ENCODE measurements at regions not wholly inside any gene's neighbourhood (a gene's known extent, or its start where the extent isn't known, plus 50 kb on each side); places are given as distances from the start of the nearest gene placed in this dataset.

DNA sequence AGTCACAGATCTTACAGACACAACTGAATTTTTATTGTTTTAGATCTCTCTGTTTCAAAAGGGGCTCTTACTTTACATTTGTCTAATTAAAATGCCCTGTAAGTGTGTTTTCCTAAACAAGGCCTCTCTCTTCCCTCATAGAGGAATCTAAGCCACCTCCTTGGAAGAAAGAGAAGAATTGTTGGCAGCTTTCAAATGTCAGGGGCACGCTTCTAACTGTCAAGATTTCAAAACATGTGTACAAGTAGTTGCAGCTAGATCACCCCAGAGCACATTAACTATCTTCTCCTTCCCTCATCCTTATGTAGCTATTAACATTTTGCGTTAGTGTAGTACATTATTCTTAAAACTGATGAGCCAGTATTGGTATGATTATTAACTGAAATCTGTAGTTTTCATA is 266.5 kb upstream of the BOD1L1 start:
- BruUV-seq (replicated peaks), result no TSS peak
- ChIA-PET POLR2A (ENCODE audit: unreplicated experiment) (no interaction called here), CTCF (no interaction called here)
- intact Hi-C loops (cut with micrococcal nuclease; ENCODE audit: unreplicated experiment), result loop anchor here (2.0 to 5.0 kb wide), 2 partner anchors 13 to 237 kb away; no protein-coding TSS in a partner anchor
- H3F3A ChIP-seq (ENCODE audit: insufficient read depth, low read depth), result peaks cover 33% of the 10 kb centered on the region
- H3K27me3 ChIP-seq (ENCODE audit: insufficient read depth, low read depth), result no peaks in the 10 kb centered on the region
- 0 out of 2 replicates have a peak overlapping the region, but pooled peaks have one; percentile 82 for H3K4me2 ChIP-seq
- H3K9me3 ChIP-seq (ENCODE audit: insufficient read depth, low read depth), result peaks cover 17% of the 10 kb centered on the region; the same call in 1 of the 2 replicates
- TF ChIP-seq, protein P1, sequence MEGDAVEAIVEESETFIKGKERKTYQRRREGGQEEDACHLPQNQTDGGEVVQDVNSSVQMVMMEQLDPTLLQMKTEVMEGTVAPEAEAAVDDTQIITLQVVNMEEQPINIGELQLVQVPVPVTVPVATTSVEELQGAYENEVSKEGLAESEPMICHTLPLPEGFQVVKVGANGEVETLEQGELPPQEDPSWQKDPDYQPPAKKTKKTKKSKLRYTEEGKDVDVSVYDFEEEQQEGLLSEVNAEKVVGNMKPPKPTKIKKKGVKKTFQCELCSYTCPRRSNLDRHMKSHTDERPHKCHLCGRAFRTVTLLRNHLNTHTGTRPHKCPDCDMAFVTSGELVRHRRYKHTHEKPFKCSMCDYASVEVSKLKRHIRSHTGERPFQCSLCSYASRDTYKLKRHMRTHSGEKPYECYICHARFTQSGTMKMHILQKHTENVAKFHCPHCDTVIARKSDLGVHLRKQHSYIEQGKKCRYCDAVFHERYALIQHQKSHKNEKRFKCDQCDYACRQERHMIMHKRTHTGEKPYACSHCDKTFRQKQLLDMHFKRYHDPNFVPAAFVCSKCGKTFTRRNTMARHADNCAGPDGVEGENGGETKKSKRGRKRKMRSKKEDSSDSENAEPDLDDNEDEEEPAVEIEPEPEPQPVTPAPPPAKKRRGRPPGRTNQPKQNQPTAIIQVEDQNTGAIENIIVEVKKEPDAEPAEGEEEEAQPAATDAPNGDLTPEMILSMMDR (conservative IDR thresholded peaks at IDR 0.05), result no peak
- no peak overlapping the region for H3K4me3 ChIP-seq
- H3K36me3 ChIP-seq (ENCODE audit: low read depth), result no peaks in the 10 kb centered on the region; the same call in 1 of the 2 replicates
- H2AFZ ChIP-seq, result peak overlapping the region; percentile 30; the same call in 1 of the 2 replicates
- no peak for DNase-seq
- H3K4me1 ChIP-seq (replicated peaks; ENCODE audit: insufficient read depth), result peaks cover 41% of the 10 kb centered on the region
- H3K79me2 ChIP-seq (ENCODE audit: low read depth), result no peaks in the 10 kb centered on the region
- H3K9me2 ChIP-seq (ENCODE audit: insufficient read depth), result no peaks in the 10 kb centered on the region
- H3K27ac ChIP-seq, result peak overlapping the region; percentile 100
- H4K20me1 ChIP-seq (ENCODE audit: insufficient read depth), result no peaks in the 10 kb centered on the region

DNA sequence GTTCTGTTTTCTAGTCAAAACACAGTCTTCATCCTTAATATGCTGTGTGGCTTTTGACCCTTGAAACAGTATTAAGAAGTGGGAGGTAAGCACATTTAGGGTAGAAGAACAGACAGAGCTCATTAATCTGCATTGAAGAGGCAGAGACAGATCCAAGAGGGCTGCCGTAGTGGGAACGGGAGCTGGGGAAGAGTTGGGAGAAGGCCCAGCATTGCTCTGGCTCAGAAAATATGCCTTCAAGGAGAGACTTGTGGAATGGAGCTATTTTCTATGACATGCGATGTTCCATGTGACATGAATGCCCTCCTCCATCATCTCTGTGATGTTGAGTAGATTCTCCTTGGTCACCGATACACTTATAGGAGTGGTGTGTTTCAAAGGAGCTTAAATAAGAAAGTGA is 273.3 kb upstream of the BOD1L1 start:
- POLR2A ChIA-PET (ENCODE audit: unreplicated experiment), result no interaction called here
- intact Hi-C loops (cut with micrococcal nuclease; ENCODE audit: unreplicated experiment), result loop anchor here (10.0 kb wide), 1 partner anchor 354 kb away; no protein-coding TSS in a partner anchor
- H3K79me2 ChIP-seq (ENCODE audit: low read depth), result no peaks in the 10 kb centered on the region

GRCh38 chr4:13902146-13902545 is 274.6 kb upstream of the BOD1L1 start:
- no peak overlapping the region for H2AFZ ChIP-seq
- no peaks in the 10 kb centered on the region for H3K36me3 ChIP-seq (ENCODE audit: low read depth)
- ChIA-PET POLR2A (ENCODE audit: unreplicated experiment) (no interaction called here), CTCF (no interaction called here)
- no TSS peak for BruUV-seq (replicated peaks)
- no peaks in the 10 kb centered on the region for H3K27me3 ChIP-seq (ENCODE audit: insufficient read depth, low read depth)
- no peak overlapping the region for H3K27ac ChIP-seq
- H3K4me1 ChIP-seq (replicated peaks; ENCODE audit: insufficient read depth), result peaks cover 12% of the 10 kb centered on the region
- TF ChIP-seq, protein P1 (conservative IDR thresholded peaks at IDR 0.05), result no peak
- TF ChIP-seq EZH2 (IDR thresholded peaks at IDR 0.05; ENCODE audit: low read depth), result no peak
- H3K4me3 ChIP-seq, result no peak overlapping the region
- peaks cover 3% of the 10 kb centered on the region; the same call in 1 of the 2 replicates for H3K9me3 ChIP-seq (ENCODE audit: insufficient read depth, low read depth)
- H3F3A ChIP-seq (ENCODE audit: insufficient read depth, low read depth), result peaks cover 9% of the 10 kb centered on the region; the same call in 1 of the 2 replicates
- no peaks in the 10 kb centered on the region for H4K20me1 ChIP-seq (ENCODE audit: insufficient read depth)
- no peaks in the 10 kb centered on the region for H3K9me2 ChIP-seq (ENCODE audit: insufficient read depth)
- intact Hi-C loops (cut with micrococcal nuclease; ENCODE audit: unreplicated experiment), result loop anchor here (10.0 kb wide), 1 partner anchor 353 kb away; no protein-coding TSS in a partner anchor
- no peak overlapping the region for H3K4me2 ChIP-seq
- no peaks in the 10 kb centered on the region for H3K79me2 ChIP-seq (ENCODE audit: low read depth)
- DNase-seq, result no peak

More for the DNA sequence above, 273.3 kb upstream of the BOD1L1 start:
- Histone ChIP-seq H4K20me1 (ENCODE audit: insufficient read depth) (no peaks in the 10 kb centered on the region), H3K27me3 (ENCODE audit: insufficient read depth, low read depth) (no peaks in the 10 kb centered on the region), H3K4me1 (replicated peaks; ENCODE audit: insufficient read depth) (no peaks in the 10 kb centered on the region), H2AFZ (no peak overlapping the region), H3K9me2 (ENCODE audit: insufficient read depth) (no peaks in the 10 kb centered on the region), H3K4me2 (no peak overlapping the region), H3K27ac (no peak overlapping the region), H3K36me3 (ENCODE audit: low read depth) (no peaks in the 10 kb centered on the region), H3K4me3 (no peak overlapping the region), H3F3A (ENCODE audit: insufficient read depth, low read depth) (no peaks in the 10 kb centered on the region), H3K9me3 (ENCODE audit: insufficient read depth, low read depth) (peaks cover 3% of the 10 kb centered on the region; the same call in 1 of the 2 replicates)
- CTCF ChIA-PET, result no interaction called here
- no peak for DNase-seq
- no TSS peak for BruUV-seq (replicated peaks)
- TF ChIP-seq EZH2 (IDR thresholded peaks at IDR 0.05; ENCODE audit: low read depth), result no peak
- TF ChIP-seq, protein P1 (conservative IDR thresholded peaks at IDR 0.05), result no peak
